Esophagus (tissue), 2 donors: ENCODE measurements at regions not wholly inside any gene's neighbourhood (a gene's known extent, or its start where the extent isn't known, plus 50 kb on each side); places are given as distances from the start of the nearest gene placed in this dataset.

Experiments
- H3K27ac ChIP-seq, 2 donors: one replicate each; pipeline ENCODE4 v1.5.1; 2013; ENCODE audit warnings: low read depth in 2 of 2, mild to moderate bottlenecking in 2 of 2, inconsistent platforms in 1 of 2, low read length in 1 of 2, moderate library complexity in 1 of 2
- H3K27me3 ChIP-seq, 2 donors: one replicate each; pipeline ENCODE4 v1.6.1; 2013; ENCODE audit warnings: low read length in 2 of 2, control low read depth in 1 of 2, mild to moderate bottlenecking in 1 of 2; ENCODE audit not compliant: insufficient read depth in 2 of 2, control insufficient read depth in 1 of 2
- H3K36me3 ChIP-seq, 2 donors: one replicate each; pipeline ENCODE4 v1.6.1; 2013; ENCODE audit warnings: low read length in 1 of 2; ENCODE audit not compliant: control insufficient read depth in 2 of 2, insufficient read depth in 2 of 2
- H3K4me1 ChIP-seq, 2 donors: one replicate each; pipeline ENCODE4 v1.6.1; 2013; ENCODE audit warnings: low read length in 1 of 2; ENCODE audit not compliant: control insufficient read depth in 2 of 2, insufficient read depth in 2 of 2
- H3K4me3 ChIP-seq, 2 donors: one replicate each; pipeline ENCODE4 v1.5.1; 2013; ENCODE audit warnings: low read length in 2 of 2, mild to moderate bottlenecking in 2 of 2, low read depth in 1 of 2, moderate library complexity in 1 of 2
- H3K9me3 ChIP-seq, 2 donors: one replicate each; pipeline ENCODE4 v1.6.1; 2013; ENCODE audit warnings: mild to moderate bottlenecking in 2 of 2, low read depth in 1 of 2, low read length in 1 of 2, moderate library complexity in 1 of 2; ENCODE audit not compliant: control insufficient read depth in 2 of 2, insufficient read depth in 1 of 2
- WGBS, 2 donors: extraction: QIAGEN DNeasy Blood & Tissue Kit; methylation state at CpG; one replicate each; pipeline ENCODE4 v1.1.7; 2013; 5-methylcytosine and 5-hydroxymethylcytosine counted together
- donor health status: healthy with polysubstance abuse.
- donor health status: Bipolar disorder and iron deficiency.

GRCh38 chr13:22061806-22062391 is 391.0 kb downstream of the FGF9 start:
- Histone ChIP-seq H3K27me3 (no peaks in the 10 kb centered on the region), H3K4me3 (no peak overlapping the region), H3K9me3 (no peaks in the 10 kb centered on the region), H3K36me3 (no peaks in the 10 kb centered on the region), H3K27ac (peak overlapping the region; percentile 38 to 40), H3K4me1 (peaks cover 0 to 2% of the 10 kb centered on the region in 2 donors)
- 64 to 67% methylated on average over 7 of the region's 7 CpGs for WGBS, 2 donors

GRCh38 chr13:22062478-22063205 is 391.8 kb downstream of the FGF9 start:
- H3K27me3 ChIP-seq = no peaks in the 10 kb centered on the region
- WGBS, 2 donors = 58 to 60% methylated on average over 8 of the region's 8 CpGs
- H3K4me1 ChIP-seq = peaks cover 0 to 2% of the 10 kb centered on the region in 2 donors
- no peak overlapping the region for H3K4me3 ChIP-seq
- no peaks in the 10 kb centered on the region for H3K9me3 ChIP-seq
- no peaks in the 10 kb centered on the region for H3K36me3 ChIP-seq
- no peak overlapping the region for H3K27ac ChIP-seq

GRCh38 chr13:22063416-22064124 is 392.7 kb downstream of the FGF9 start:
- Histone ChIP-seq H3K4me1 (peaks cover 0 to 2% of the 10 kb centered on the region in 2 donors), H3K27me3 (no peaks in the 10 kb centered on the region), H3K4me3 (no peak overlapping the region), H3K9me3 (no peaks in the 10 kb centered on the region), H3K36me3 (no peaks in the 10 kb centered on the region), H3K27ac (no peak overlapping the region)
- WGBS, 2 donors = 88 to 90% methylated on average over 23 of the region's 23 CpGs

- WGBS, 2 donors = 65 to 66% methylated on average over 13 of the region's 13 CpGs
- H3K27ac ChIP-seq = no peak overlapping the region
- H3K4me3 ChIP-seq = no peak overlapping the region
- no peaks in the 10 kb centered on the region for H3K9me3 ChIP-seq
- no peaks in the 10 kb centered on the region for H3K27me3 ChIP-seq
- H3K36me3 ChIP-seq = no peaks in the 10 kb centered on the region
- no peaks in the 10 kb centered on the region for H3K4me1 ChIP-seq
These were observed 394.2 kb downstream of the FGF9 start for GRCh38 chr13:22064854-22065620.

- Histone ChIP-seq H3K27ac (no peak overlapping the region), H3K4me3 (no peak overlapping the region), H3K36me3 (no peaks in the 10 kb centered on the region), H3K4me1 (no peaks in the 10 kb centered on the region), H3K27me3 (no peaks in the 10 kb centered on the region), H3K9me3 (no peaks in the 10 kb centered on the region)
- 52 to 62% methylated on average over 5 of the region's 5 CpGs for WGBS, 2 donors
These were observed 402.8 kb downstream of the FGF9 start for GRCh38 chr13:22073718-22074117.

GRCh38 chr13:22074403-22074802 is 403.5 kb downstream of the FGF9 start:
- no peak overlapping the region for H3K27ac ChIP-seq
- no peak overlapping the region for H3K4me3 ChIP-seq
- H3K9me3 ChIP-seq = no peaks in the 10 kb centered on the region
- H3K27me3 ChIP-seq = no peaks in the 10 kb centered on the region
- no peaks in the 10 kb centered on the region for H3K4me1 ChIP-seq
- H3K36me3 ChIP-seq = no peaks in the 10 kb centered on the region

GRCh38 chr13:22076658-22077057 is 405.8 kb downstream of the FGF9 start:
- no peaks in the 10 kb centered on the region for H3K36me3 ChIP-seq
- peaks cover 0 to 2% of the 10 kb centered on the region in 2 donors for H3K4me1 ChIP-seq
- H3K9me3 ChIP-seq = no peaks in the 10 kb centered on the region
- 62 to 68% methylated on average over 2 of the region's 2 CpGs for WGBS, 2 donors
- H3K27ac ChIP-seq = no peak overlapping the region
- no peak overlapping the region for H3K4me3 ChIP-seq
- H3K27me3 ChIP-seq = no peaks in the 10 kb centered on the region

- 17 to 19% methylated on average over 3 of the region's 3 CpGs for WGBS, 2 donors
- no peak overlapping the region for H3K27ac ChIP-seq
These were observed 406.4 kb downstream of the FGF9 start for GRCh38 chr13:22077205-22077683.

GRCh38 chr13:22077764-22078163 is 406.9 kb downstream of the FGF9 start:
- peaks cover 0 to 2% of the 10 kb centered on the region in 2 donors for H3K4me1 ChIP-seq
- H3K27ac ChIP-seq = no peak overlapping the region
- H3K36me3 ChIP-seq = no peaks in the 10 kb centered on the region
- WGBS, 2 donors = 23 to 30% methylated on average over 2 of the region's 2 CpGs
- H3K9me3 ChIP-seq = no peaks in the 10 kb centered on the region
- H3K4me3 ChIP-seq = no peak overlapping the region
- H3K27me3 ChIP-seq = no peaks in the 10 kb centered on the region

More at GRCh38 chr13:22077205-22077683, 406.4 kb downstream of the FGF9 start:
- no peaks in the 10 kb centered on the region for H3K36me3 ChIP-seq
- H3K4me1 ChIP-seq = peaks cover 0 to 2% of the 10 kb centered on the region in 2 donors
- no peak overlapping the region for H3K4me3 ChIP-seq
- no peaks in the 10 kb centered on the region for H3K9me3 ChIP-seq
- H3K27me3 ChIP-seq = no peaks in the 10 kb centered on the region
